ENCODE measurements at regions not wholly inside any gene's neighbourhood (a gene's known extent, or its start where the extent isn't known, plus 50 kb on each side); places are given as distances from the start of the nearest gene placed in this dataset.
"Not testable (repeated sequence)": the region's sequence is repeated elsewhere in the genome, so short reads cannot be mapped to it uniquely, and the experiment has no call there.

DNA sequence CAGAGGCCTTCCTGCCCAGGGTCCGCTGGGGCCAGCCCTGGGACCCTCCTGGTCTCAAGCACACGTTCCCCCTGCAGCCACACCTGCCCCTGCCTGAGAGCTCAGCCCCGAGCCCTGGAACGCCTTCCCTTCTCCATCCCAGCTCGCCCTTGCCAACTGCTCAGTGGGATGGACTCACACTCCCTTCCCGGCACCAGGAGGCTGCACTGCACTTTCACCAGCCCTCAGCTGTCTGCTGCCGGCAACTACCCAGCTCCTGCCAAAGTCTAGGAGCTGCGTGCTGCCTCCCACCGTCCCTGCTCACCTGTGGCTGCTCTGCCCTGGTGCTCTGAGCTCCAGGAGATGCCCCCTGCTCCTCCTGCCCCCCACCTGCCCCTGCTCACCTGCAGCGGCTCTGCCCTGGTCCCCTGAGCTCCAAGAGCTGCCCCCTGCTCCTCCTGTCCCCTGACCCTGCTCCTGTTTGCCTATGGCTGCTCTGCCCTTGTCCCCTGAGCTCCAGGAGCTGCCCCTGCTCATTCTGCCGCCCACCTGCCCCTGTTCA lies 246.4 kb downstream of the TMEM121 start:
- not testable (repeated sequence) for TF ChIP-seq ZNF274 (IDR thresholded peaks at IDR 0.05; ENCODE audit: low read depth, low read length); YY1 (IDR thresholded peaks at IDR 0.05; ENCODE audit: insufficient read depth, insufficient read length); SUZ12 (IDR thresholded peaks at IDR 0.05; ENCODE audit: extremely low read depth, insufficient read depth, insufficient read length)

All from NT2/D1 (cell line).